ENCODE measurements at regions not wholly inside any gene's neighbourhood (a gene's known extent, or its start where the extent isn't known, plus 50 kb on each side); places are given as distances from the start of the nearest gene placed in this dataset.

GRCh38 chr6:22029171-22029570 lies 267.7 kb downstream of the PRL start:
- Histone ChIP-seq H3K4me3 (ENCODE audit: low read length) (no peak overlapping the region), H3K36me3 (ENCODE audit: insufficient read depth, low read length) (no peaks in the 10 kb centered on the region), H3K27ac (ENCODE audit: low read depth, low read length) (no peak overlapping the region), H3K9me3 (ENCODE audit: insufficient read depth, low read depth, low read length) (no peaks in the 10 kb centered on the region), H3K4me1 (ENCODE audit: insufficient read depth, low read length) (peaks cover 37% of the 10 kb centered on the region), H3K9ac (ENCODE audit: low read depth, low read length) (no peak overlapping the region), H3K27me3 (ENCODE audit: insufficient read depth, low read length) (no peaks in the 10 kb centered on the region)
- 69% methylated on average over 1 of the region's 2 CpGs for WGBS

GRCh38 chr6:22030730-22031619 lies 265.9 kb downstream of the PRL start:
- 91% methylated on average over 6 of the region's 6 CpGs for WGBS
- H3K9me3 ChIP-seq (ENCODE audit: insufficient read depth, low read depth, low read length) = no peaks in the 10 kb centered on the region
- peaks cover 34% of the 10 kb centered on the region for H3K4me1 ChIP-seq (ENCODE audit: insufficient read depth, low read length)
- H3K27me3 ChIP-seq (ENCODE audit: insufficient read depth, low read length) = no peaks in the 10 kb centered on the region
- H3K9ac ChIP-seq (ENCODE audit: low read depth, low read length) = no peak overlapping the region
- H3K4me3 ChIP-seq (ENCODE audit: low read length) = no peak overlapping the region
- H3K36me3 ChIP-seq (ENCODE audit: insufficient read depth, low read length) = no peaks in the 10 kb centered on the region
- H3K27ac ChIP-seq (ENCODE audit: low read depth, low read length) = no peak overlapping the region

GRCh38 chr6:22035690-22036089 lies 261.1 kb downstream of the PRL start:
- Histone ChIP-seq H3K4me1 (ENCODE audit: insufficient read depth, low read length) (peaks cover 23% of the 10 kb centered on the region), H3K36me3 (ENCODE audit: insufficient read depth, low read length) (peaks cover 5% of the 10 kb centered on the region; the same call in 1 of the 2 replicates), H3K9me3 (ENCODE audit: insufficient read depth, low read depth, low read length) (peaks cover 13% of the 10 kb centered on the region), H3K27me3 (ENCODE audit: insufficient read depth, low read length) (no peaks in the 10 kb centered on the region), H3K4me3 (ENCODE audit: low read length) (no peak overlapping the region), H3K9ac (ENCODE audit: low read depth, low read length) (no peak overlapping the region), H3K27ac (ENCODE audit: low read depth, low read length) (no peak overlapping the region)
- 83% methylated on average over 3 of the region's 4 CpGs for WGBS

DNA sequence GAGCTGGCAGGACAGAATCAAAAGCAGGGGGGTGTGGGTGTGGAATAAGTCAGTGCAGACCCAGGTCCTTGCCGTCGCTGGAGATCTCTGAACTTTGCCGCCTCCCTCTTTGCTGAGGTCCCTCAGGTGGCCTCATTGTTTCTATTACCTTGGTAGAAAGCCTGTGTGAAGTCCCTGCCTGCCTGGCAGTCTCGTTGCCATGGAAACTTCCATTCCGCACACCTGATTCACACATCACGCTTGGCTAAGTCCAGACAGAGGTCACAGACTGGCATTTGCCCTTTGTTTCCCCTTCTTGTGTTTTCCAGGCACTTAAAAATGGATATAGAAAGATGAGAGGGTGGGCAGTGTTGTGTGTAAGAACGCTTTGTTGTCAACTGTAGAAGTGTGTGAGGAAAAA lies 260.6 kb downstream of the PRL start:
- no peak overlapping the region for H3K9ac ChIP-seq (ENCODE audit: low read depth, low read length)
- H3K9me3 ChIP-seq (ENCODE audit: insufficient read depth, low read depth, low read length) = peaks cover 14% of the 10 kb centered on the region
- H3K27me3 ChIP-seq (ENCODE audit: insufficient read depth, low read length) = no peaks in the 10 kb centered on the region
- H3K27ac ChIP-seq (ENCODE audit: low read depth, low read length) = no peak overlapping the region
- H3K4me1 ChIP-seq (ENCODE audit: insufficient read depth, low read length) = peaks cover 23% of the 10 kb centered on the region
- WGBS = 46% methylated on average over 6 of the region's 7 CpGs
- H3K36me3 ChIP-seq (ENCODE audit: insufficient read depth, low read length) = peaks cover 5% of the 10 kb centered on the region; the same call in 1 of the 2 replicates
- H3K4me3 ChIP-seq (ENCODE audit: low read length) = no peak overlapping the region

DNA sequence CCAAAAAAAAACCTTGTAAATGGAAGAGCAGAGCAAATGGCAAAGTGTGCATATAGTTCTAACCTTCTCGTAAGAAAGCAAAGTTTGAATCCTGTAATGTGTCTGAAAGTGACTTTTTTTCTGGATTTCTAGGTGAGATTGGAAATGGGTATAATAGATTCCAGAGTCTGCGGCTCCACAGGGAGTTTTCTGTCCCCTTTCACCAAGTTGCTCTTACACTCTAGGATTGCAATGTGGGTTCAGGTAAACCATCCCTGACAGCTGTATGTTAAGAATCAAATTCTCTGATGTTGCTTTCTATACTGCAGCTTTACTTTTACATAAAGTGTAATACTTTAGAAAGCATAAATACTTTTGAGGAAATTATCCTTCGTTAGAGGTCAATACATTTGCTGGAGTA lies 260.1 kb downstream of the PRL start:
- peaks cover 5% of the 10 kb centered on the region; the same call in 1 of the 2 replicates for H3K36me3 ChIP-seq (ENCODE audit: insufficient read depth, low read length)
- H3K9me3 ChIP-seq (ENCODE audit: insufficient read depth, low read depth, low read length) = peaks cover 14% of the 10 kb centered on the region
- H3K27ac ChIP-seq (ENCODE audit: low read depth, low read length) = no peak overlapping the region
- H3K4me1 ChIP-seq (ENCODE audit: insufficient read depth, low read length) = peaks cover 23% of the 10 kb centered on the region
- no peak overlapping the region for H3K4me3 ChIP-seq (ENCODE audit: low read length)
- H3K9ac ChIP-seq (ENCODE audit: low read depth, low read length) = no peak overlapping the region
- H3K27me3 ChIP-seq (ENCODE audit: insufficient read depth, low read length) = no peaks in the 10 kb centered on the region
- 76% methylated on average over 1 of the region's 3 CpGs for WGBS

DNA sequence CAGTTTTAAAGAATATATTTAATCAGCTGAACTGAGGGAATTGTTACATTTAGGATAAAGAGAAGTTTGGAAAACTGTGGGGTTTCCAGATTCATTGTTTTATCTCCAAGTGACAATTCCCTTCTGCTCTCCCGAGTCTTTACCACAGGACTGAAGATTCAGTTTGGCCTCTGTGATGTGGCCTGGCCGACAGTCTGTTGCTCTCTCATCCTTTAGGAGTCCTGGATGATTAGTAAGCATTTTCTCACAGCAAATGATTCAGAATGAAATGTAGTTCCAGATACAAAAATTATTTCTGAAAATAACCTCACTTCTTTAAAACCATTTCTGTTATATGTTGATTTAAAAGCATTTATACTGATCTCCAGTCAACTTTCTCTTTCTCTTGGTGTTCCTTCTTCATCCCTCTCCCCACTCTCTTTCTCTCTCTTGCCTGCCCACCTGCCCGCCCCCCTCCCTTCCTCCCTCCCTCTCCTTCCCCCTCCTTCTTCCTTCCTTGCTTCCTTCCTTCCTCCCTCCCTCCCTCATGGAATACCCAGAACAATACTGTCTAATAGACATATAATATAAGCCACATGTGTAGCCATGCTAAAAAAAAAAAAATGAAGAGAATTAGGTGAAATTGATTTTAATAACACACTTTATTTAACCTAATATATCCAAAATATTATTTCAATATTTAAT lies 254.9 kb downstream of the PRL start:
- Histone ChIP-seq H3K36me3 (ENCODE audit: insufficient read depth, low read length) (peaks cover 5% of the 10 kb centered on the region; the same call in 1 of the 2 replicates), H3K9me3 (ENCODE audit: insufficient read depth, low read depth, low read length) (peaks cover 14% of the 10 kb centered on the region), H3K27me3 (ENCODE audit: insufficient read depth, low read length) (no peaks in the 10 kb centered on the region), H3K4me1 (ENCODE audit: insufficient read depth, low read length) (peaks cover 19% of the 10 kb centered on the region), H3K9ac (ENCODE audit: low read depth, low read length) (no peak overlapping the region), H3K27ac (ENCODE audit: low read depth, low read length) (no peak overlapping the region), H3K4me3 (ENCODE audit: low read length) (no peak overlapping the region)
- 85% methylated on average over 2 of the region's 3 CpGs for WGBS

GRCh38 chr6:22042706-22043105 lies 254.1 kb downstream of the PRL start:
- Histone ChIP-seq H3K27me3 (ENCODE audit: insufficient read depth, low read length) (no peaks in the 10 kb centered on the region), H3K4me1 (ENCODE audit: insufficient read depth, low read length) (peaks cover 18% of the 10 kb centered on the region), H3K36me3 (ENCODE audit: insufficient read depth, low read length) (peaks cover 5% of the 10 kb centered on the region; the same call in 1 of the 2 replicates), H3K9me3 (ENCODE audit: insufficient read depth, low read depth, low read length) (peaks cover 14% of the 10 kb centered on the region), H3K4me3 (ENCODE audit: low read length) (no peak overlapping the region), H3K27ac (ENCODE audit: low read depth, low read length) (no peak overlapping the region), H3K9ac (ENCODE audit: low read depth, low read length) (no peak overlapping the region)

DNA sequence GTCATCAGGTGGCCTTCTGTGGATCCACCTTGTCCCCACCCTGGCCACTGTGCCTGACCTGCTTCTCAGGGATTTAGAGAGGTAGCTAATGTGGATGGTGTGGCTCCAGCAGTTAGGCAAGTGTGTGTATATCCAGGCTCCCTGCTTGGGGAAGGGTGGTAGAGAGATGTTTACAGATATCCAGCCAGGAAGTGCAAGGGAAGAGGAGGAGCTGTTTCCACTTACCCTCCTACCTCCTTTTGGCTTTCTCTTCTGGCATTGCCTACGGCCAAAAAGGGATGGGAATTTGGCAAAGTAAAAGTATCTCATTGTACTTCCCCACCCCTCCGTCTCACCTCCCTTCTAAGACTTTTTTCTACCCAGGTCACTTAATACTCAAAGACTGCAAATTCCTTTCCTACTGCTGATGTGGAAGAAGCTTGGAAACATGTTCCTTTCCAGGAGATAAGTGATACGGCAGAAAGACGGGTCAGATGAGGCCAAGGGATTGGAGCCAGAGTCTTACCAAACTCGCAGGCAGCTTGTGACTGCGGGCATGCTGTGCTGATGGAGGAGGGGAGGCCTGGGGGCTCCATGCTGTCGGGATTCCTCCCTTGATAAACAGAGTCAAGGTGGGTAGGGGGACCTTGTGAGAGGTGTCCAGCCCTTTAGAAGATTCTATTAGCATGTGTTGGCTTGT lies 253.4 kb downstream of the PRL start:
- Histone ChIP-seq H3K36me3 (ENCODE audit: insufficient read depth, low read length) (peaks cover 5% of the 10 kb centered on the region; the same call in 1 of the 2 replicates), H3K9ac (ENCODE audit: low read depth, low read length) (no peak overlapping the region), H3K4me1 (ENCODE audit: insufficient read depth, low read length) (peaks cover 18% of the 10 kb centered on the region), H3K4me3 (ENCODE audit: low read length) (no peak overlapping the region), H3K27me3 (ENCODE audit: insufficient read depth, low read length) (no peaks in the 10 kb centered on the region), H3K27ac (ENCODE audit: low read depth, low read length) (no peak overlapping the region), H3K9me3 (ENCODE audit: insufficient read depth, low read depth, low read length) (peaks cover 14% of the 10 kb centered on the region)
- WGBS = 82% methylated on average over 6 of the region's 7 CpGs

GRCh38 chr6:22045261-22045912 lies 251.4 kb downstream of the PRL start:
- Histone ChIP-seq H3K9ac (ENCODE audit: low read depth, low read length) (no peak overlapping the region), H3K27me3 (ENCODE audit: insufficient read depth, low read length) (no peaks in the 10 kb centered on the region), H3K9me3 (ENCODE audit: insufficient read depth, low read depth, low read length) (peaks cover 4% of the 10 kb centered on the region; the same call in 1 of the 2 replicates), H3K4me3 (ENCODE audit: low read length) (no peak overlapping the region), H3K36me3 (ENCODE audit: insufficient read depth, low read length) (no peaks in the 10 kb centered on the region), H3K4me1 (ENCODE audit: insufficient read depth, low read length) (peaks cover 18% of the 10 kb centered on the region), H3K27ac (ENCODE audit: low read depth, low read length) (no peak overlapping the region)
- WGBS = 100% methylated on average over 3 of the region's 3 CpGs

- Histone ChIP-seq H3K36me3 (ENCODE audit: insufficient read depth, low read length) (0 out of 2 replicates have a peak, but pooled peaks cover 13% of the 10 kb centered on the region), H3K4me1 (ENCODE audit: insufficient read depth, low read length) (peaks cover 3% of the 10 kb centered on the region; the same call in 1 of the 2 replicates), H3K4me3 (ENCODE audit: low read length) (no peak overlapping the region), H3K9ac (ENCODE audit: low read depth, low read length) (no peak overlapping the region), H3K9me3 (ENCODE audit: insufficient read depth, low read depth, low read length) (no peaks in the 10 kb centered on the region), H3K27ac (ENCODE audit: low read depth, low read length) (no peak overlapping the region), H3K27me3 (ENCODE audit: insufficient read depth, low read length) (no peaks in the 10 kb centered on the region)
Measured at GRCh38 chr6:22049002-22049401, 247.8 kb downstream of the PRL start.
